Loucy (cell line): ENCODE measurements at regions not wholly inside any gene's neighbourhood (a gene's known extent, or its start where the extent isn't known, plus 50 kb on each side); places are given as distances from the start of the nearest gene placed in this dataset.

Experiments used
- H2AFZ ChIP-seq: fragments of 200-600 bp; sonication (generic); 2 replicates; pipeline ENCODE4 v1.6.0; 2016; ENCODE audit warnings: antibody characterized with exemption, mild to moderate bottlenecking, low read length, moderate library complexity
- H3F3A ChIP-seq: fragments of 200-600 bp; 2 replicates; pipeline ENCODE4 v1.6.0; 2016; ENCODE audit warnings: antibody characterized with exemption, low read depth, mild to moderate bottlenecking
- H3K27me3 ChIP-seq: fragments of 200-600 bp; sonication (generic); 2 replicates; pipeline ENCODE4 v1.6.1; 2014; ENCODE audit warnings: low read length, mild to moderate bottlenecking; ENCODE audit not compliant: insufficient read depth, poor library complexity, severe bottlenecking
- H3K36me3 ChIP-seq: fragments of 200-600 bp; sonication (generic); 2 replicates; pipeline ENCODE4 v1.6.1; 2016; ENCODE audit warnings: low read length; ENCODE audit not compliant: insufficient read depth
- H3K4me1 ChIP-seq: fragments of 200-600 bp; sonication (generic); 2 replicates; pipeline ENCODE4 v1.5.1; 2014; ENCODE audit warnings: low read length, mild to moderate bottlenecking; ENCODE audit not compliant: insufficient read depth, poor library complexity, severe bottlenecking
- H3K4me2 ChIP-seq: fragments of 200-600 bp; sonication (generic); 2 replicates; pipeline ENCODE4 v1.6.0; 2014; ENCODE audit warnings: antibody characterized with exemption, low read length, low read depth, mild to moderate bottlenecking; ENCODE audit not compliant: poor library complexity, severe bottlenecking
- H3K4me3 ChIP-seq: fragments of 200-600 bp; sonication (generic); 2 replicates; pipeline ENCODE4 v1.5.1; 2014; ENCODE audit warnings: low read length, mild to moderate bottlenecking, mixed read lengths; ENCODE audit not compliant: poor library complexity, severe bottlenecking
- H3K79me2 ChIP-seq: fragments of 200-600 bp; sonication (generic); 2 replicates; pipeline ENCODE4 v1.6.1; 2014; ENCODE audit warnings: low read length; ENCODE audit not compliant: insufficient read depth
- H3K9ac ChIP-seq: fragments of 200-600 bp; sonication (generic); 2 replicates; pipeline ENCODE4 v1.6.0; 2014; ENCODE audit warnings: mild to moderate bottlenecking, low read depth, low read length, moderate library complexity; ENCODE audit not compliant: poor library complexity, severe bottlenecking
- H3K9me2 ChIP-seq: fragments of 200-600 bp; sonication (generic); replicated peaks from 2 replicates; pipeline ENCODE4 v1.6.1; 2016; ENCODE audit warnings: low read depth, low read length, mixed read lengths
- H3K9me3 ChIP-seq: fragments of 200-600 bp; sonication (generic); 2 replicates; pipeline ENCODE4 v1.6.1; 2014; ENCODE audit warnings: mild to moderate bottlenecking, antibody characterized with exemption, low read length, low read depth; ENCODE audit not compliant: insufficient read depth
- H4K20me1 ChIP-seq: fragments of 200-600 bp; sonication (generic); 2 replicates; pipeline ENCODE4 v1.6.0; 2014; ENCODE audit warnings: antibody characterized with exemption, low read length, mild to moderate bottlenecking; ENCODE audit not compliant: insufficient read depth, poor library complexity, severe bottlenecking
- CTCF ChIP-seq: fragments of 200-600 bp; sonication (generic); conservative IDR thresholded peaks from 2 replicates; pipeline ENCODE4 v1.5.1; 2014; ENCODE audit warnings: mild to moderate bottlenecking, antibody characterized with exemption, low read length
- EZH2phosphoT487 ChIP-seq: fragments of 200-600 bp; IDR thresholded peaks from 2 replicates; pipeline ENCODE4 v1.6.1; 2018; ENCODE audit warnings: antibody characterized with exemption, mild to moderate bottlenecking, moderate library complexity, borderline replicate concordance

- Histone ChIP-seq H3F3A (no peaks in the 10 kb centered on the region), H3K4me3 (no peak overlapping the region), H3K9ac (no peak overlapping the region), H3K79me2 (no peaks in the 10 kb centered on the region), H3K4me2 (no peak overlapping the region), H3K9me2 (no peaks in the 10 kb centered on the region), H3K9me3 (no peaks in the 10 kb centered on the region), H3K4me1 (no peaks in the 10 kb centered on the region), H3K27me3 (no peaks in the 10 kb centered on the region), H2AFZ (no peak overlapping the region), H3K36me3 (no peaks in the 10 kb centered on the region), H4K20me1 (no peaks in the 10 kb centered on the region)
- TF ChIP-seq EZH2phosphoT487 (no peak), CTCF (no peak)
Measured at GRCh38 chr18:41849632-41850031, 105.4 kb upstream of the PIK3C3 start.

- no peaks in the 10 kb centered on the region for H3F3A ChIP-seq
- H3K9me2 ChIP-seq = no peaks in the 10 kb centered on the region
Measured at GRCh38 chr18:41845563-41845962, 109.5 kb upstream of the PIK3C3 start.

GRCh38 chr18:41842886-41843285, 112.1 kb upstream of the PIK3C3 start:
- no peaks in the 10 kb centered on the region for H3K9me3 ChIP-seq
- no peaks in the 10 kb centered on the region for H3K9me2 ChIP-seq
- H3K4me3 ChIP-seq = no peak overlapping the region
- no peaks in the 10 kb centered on the region for H3K27me3 ChIP-seq
- no peaks in the 10 kb centered on the region for H3K4me1 ChIP-seq
- no peak overlapping the region for H3K4me2 ChIP-seq
- H3K79me2 ChIP-seq = no peaks in the 10 kb centered on the region
- H2AFZ ChIP-seq = no peak overlapping the region
- TF ChIP-seq CTCF (no peak), EZH2phosphoT487 (no peak)
- H4K20me1 ChIP-seq = no peaks in the 10 kb centered on the region
- H3K36me3 ChIP-seq = no peaks in the 10 kb centered on the region
- H3K9ac ChIP-seq = no peak overlapping the region
- no peaks in the 10 kb centered on the region for H3F3A ChIP-seq

More at GRCh38 chr18:41845563-41845962, 109.5 kb upstream of the PIK3C3 start:
- H3K36me3 ChIP-seq = no peaks in the 10 kb centered on the region
- H3K9ac ChIP-seq = no peak overlapping the region
- TF ChIP-seq CTCF (no peak), EZH2phosphoT487 (no peak)
- H3K4me1 ChIP-seq = no peaks in the 10 kb centered on the region
- no peaks in the 10 kb centered on the region for H3K9me3 ChIP-seq
- no peaks in the 10 kb centered on the region for H3K27me3 ChIP-seq
- no peaks in the 10 kb centered on the region for H4K20me1 ChIP-seq
- H3K4me3 ChIP-seq = no peak overlapping the region
- no peak overlapping the region for H3K4me2 ChIP-seq
- no peak overlapping the region for H2AFZ ChIP-seq
- H3K79me2 ChIP-seq = no peaks in the 10 kb centered on the region
